Endothelial cell (in vitro differentiated cells): ENCODE measurements at regions not wholly inside any gene's neighbourhood (a gene's known extent, or its start where the extent isn't known, plus 50 kb on each side); places are given as distances from the start of the nearest gene placed in this dataset.

ENCODE experiments used
- DNase-seq: peaks from one replicate; pipeline ENCODE4 v3.0.0; 2021; ENCODE audit warnings: low spot score
- H3K27ac Mint-ChIP-seq: one replicate; pipeline ENCODE4 v1.8.0; 2021; ENCODE audit warnings: mixed read lengths, inconsistent platforms; ENCODE audit not compliant: unreplicated experiment
- H3K27me3 Mint-ChIP-seq: one replicate; pipeline ENCODE4 v1.8.0; 2021; ENCODE audit warnings: mild to moderate bottlenecking, moderate library complexity, mixed read lengths, inconsistent platforms; ENCODE audit not compliant: unreplicated experiment
- H3K36me3 Mint-ChIP-seq: one replicate; pipeline ENCODE4 v1.8.0; 2021; ENCODE audit warnings: mild to moderate bottlenecking, low read depth, mixed read lengths, inconsistent platforms; ENCODE audit not compliant: unreplicated experiment
- H3K4me1 Mint-ChIP-seq: one replicate; pipeline ENCODE4 v1.8.0; 2021; ENCODE audit warnings: mild to moderate bottlenecking, mixed read lengths, inconsistent platforms; ENCODE audit not compliant: unreplicated experiment
- H3K4me3 Mint-ChIP-seq: one replicate; pipeline ENCODE4 v1.8.0; 2021; ENCODE audit warnings: mild to moderate bottlenecking, mixed read lengths, inconsistent platforms; ENCODE audit not compliant: unreplicated experiment
- H3K9me3 Mint-ChIP-seq: one replicate; pipeline ENCODE4 v1.8.0; 2021; ENCODE audit warnings: mixed read lengths, inconsistent platforms; ENCODE audit not compliant: unreplicated experiment
- CTCF ChIP-seq: fragments of 200-600 bp; sonication (generic); IDR thresholded peaks from one replicate; pipeline ENCODE4 v1.5.0; 2021; ENCODE audit warnings: antibody characterized with exemption; ENCODE audit not compliant: unreplicated experiment

- H3K27ac Mint-ChIP-seq = no peak overlapping the region
- peaks cover 4% of the 10 kb centered on the region for H3K36me3 Mint-ChIP-seq
- no peaks in the 10 kb centered on the region for H3K9me3 Mint-ChIP-seq
- DNase-seq = no peak
- no peak for TF ChIP-seq CTCF
- peaks cover 3% of the 10 kb centered on the region for H3K27me3 Mint-ChIP-seq
- no peak overlapping the region for H3K4me3 Mint-ChIP-seq
- peaks cover 1% of the 10 kb centered on the region for H3K4me1 Mint-ChIP-seq
Observed at GRCh38 chr2:128793404-128793803, 474.7 kb upstream of the HS6ST1 start.

- Mint-ChIP-seq H3K27ac (no peak overlapping the region), H3K4me1 (peaks cover 5% of the 10 kb centered on the region), H3K4me3 (no peak overlapping the region), H3K27me3 (peaks cover 4% of the 10 kb centered on the region), H3K9me3 (no peaks in the 10 kb centered on the region), H3K36me3 (no peaks in the 10 kb centered on the region)
- no peak for TF ChIP-seq CTCF
- DNase-seq = no peak
Observed at GRCh38 chr2:128794285-128794684, 475.6 kb upstream of the HS6ST1 start.

GRCh38 chr2:128796321-128796720 lies 477.7 kb upstream of the HS6ST1 start:
- Mint-ChIP-seq H3K4me1 (peaks cover 5% of the 10 kb centered on the region), H3K36me3 (no peaks in the 10 kb centered on the region), H3K27ac (no peak overlapping the region), H3K4me3 (no peak overlapping the region), H3K9me3 (no peaks in the 10 kb centered on the region), H3K27me3 (peaks cover 3% of the 10 kb centered on the region)
- no peak for TF ChIP-seq CTCF
- no peak for DNase-seq

- Mint-ChIP-seq H3K36me3 (no peaks in the 10 kb centered on the region), H3K27me3 (peaks cover 5% of the 10 kb centered on the region), H3K4me3 (no peak overlapping the region), H3K4me1 (peaks cover 5% of the 10 kb centered on the region), H3K9me3 (no peaks in the 10 kb centered on the region), H3K27ac (no peak overlapping the region)
- TF ChIP-seq CTCF = no peak
- DNase-seq = no peak
Observed at GRCh38 chr2:128797092-128797491, 478.4 kb upstream of the HS6ST1 start.

- H3K4me3 Mint-ChIP-seq = no peak overlapping the region
- no peak for DNase-seq
- no peak for TF ChIP-seq CTCF
- no peak overlapping the region for H3K27ac Mint-ChIP-seq
- H3K36me3 Mint-ChIP-seq = no peaks in the 10 kb centered on the region
- peaks cover 5% of the 10 kb centered on the region for H3K4me1 Mint-ChIP-seq
- H3K27me3 Mint-ChIP-seq = peaks cover 5% of the 10 kb centered on the region
- no peaks in the 10 kb centered on the region for H3K9me3 Mint-ChIP-seq
Observed at GRCh38 chr2:128797533-128797932, 478.9 kb upstream of the HS6ST1 start.
